HEK293T (cell line): ENCODE measurements at regions not wholly inside any gene's neighbourhood (a gene's known extent, or its start where the extent isn't known, plus 50 kb on each side); places are given as distances from the start of the nearest gene placed in this dataset.

Experiments used
- BHLHE40 ChIP-seq: fragments of 450-650 bp; IDR thresholded peaks from 2 replicates; pipeline ENCODE4 v1.6.1; 2016; ENCODE audit warnings: mild to moderate bottlenecking, moderate library complexity, borderline replicate concordance
- ELF4 ChIP-seq: fragments of 450-650 bp; IDR thresholded peaks from 2 replicates; pipeline ENCODE4 v1.6.1; 2017; ENCODE audit warnings: antibody characterized with exemption
- FOXA1 ChIP-seq: fragments of 450-650 bp; IDR thresholded peaks from 2 replicates; pipeline ENCODE4 v1.6.1; 2016; ENCODE audit warnings: mild to moderate bottlenecking
- FOXK2 ChIP-seq: fragments of 450-650 bp; IDR thresholded peaks from 2 replicates; pipeline ENCODE4 v1.6.1; 2016; ENCODE audit warnings: mild to moderate bottlenecking
- FOXM1 ChIP-seq: fragments of 450-650 bp; IDR thresholded peaks from 2 replicates; pipeline ENCODE4 v1.6.1; 2017; ENCODE audit warnings: mild to moderate bottlenecking, borderline replicate concordance
- L3MBTL2 ChIP-seq: fragments of 450-650 bp; conservative IDR thresholded peaks from 2 replicates; pipeline ENCODE4 v1.6.1; 2016; ENCODE audit warnings: mild to moderate bottlenecking
- LEF1 ChIP-seq: fragments of 450-650 bp; IDR thresholded peaks from 2 replicates; pipeline ENCODE4 v1.6.1; 2017; ENCODE audit warnings: mild to moderate bottlenecking, borderline replicate concordance
- SP1 ChIP-seq: fragments of 450-650 bp; IDR thresholded peaks from 2 replicates; pipeline ENCODE4 v1.6.1; 2017
- TARDBP ChIP-seq: fragments of 450-650 bp; IDR thresholded peaks from 2 replicates; pipeline ENCODE4 v1.6.1; 2016
- ZNF384 ChIP-seq: fragments of 450-650 bp; IDR thresholded peaks from 2 replicates; pipeline ENCODE4 v1.6.1; 2016
- TF ChIP-seq, protein P1 (sequence below): fragments of 450-650 bp; IDR thresholded peaks from 2 replicates; pipeline ENCODE4 v1.6.1; 2016

DNA sequence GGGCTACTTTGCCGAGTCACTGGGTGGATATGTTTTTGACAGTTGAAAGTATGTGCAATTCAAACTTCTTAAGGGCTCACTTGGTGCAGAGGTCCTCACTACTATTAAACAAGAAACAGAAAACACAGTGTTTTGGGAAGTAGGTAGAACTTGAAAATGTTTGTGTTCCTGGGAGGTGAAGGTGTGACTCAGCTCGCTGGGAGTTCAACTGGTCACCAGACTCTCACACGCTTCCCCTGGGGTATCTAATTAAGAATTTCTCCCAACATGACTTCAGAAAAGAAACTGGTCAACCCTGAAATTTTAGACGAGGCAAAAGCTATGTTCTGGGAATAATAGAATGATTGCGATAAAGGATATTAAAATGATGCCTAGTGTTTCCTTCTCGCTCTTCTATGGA, 1039.8 kb upstream of the SEMA6D start:
- no peak for TF ChIP-seq TARDBP
- no peak for TF ChIP-seq FOXA1
- TF ChIP-seq, protein P1, sequence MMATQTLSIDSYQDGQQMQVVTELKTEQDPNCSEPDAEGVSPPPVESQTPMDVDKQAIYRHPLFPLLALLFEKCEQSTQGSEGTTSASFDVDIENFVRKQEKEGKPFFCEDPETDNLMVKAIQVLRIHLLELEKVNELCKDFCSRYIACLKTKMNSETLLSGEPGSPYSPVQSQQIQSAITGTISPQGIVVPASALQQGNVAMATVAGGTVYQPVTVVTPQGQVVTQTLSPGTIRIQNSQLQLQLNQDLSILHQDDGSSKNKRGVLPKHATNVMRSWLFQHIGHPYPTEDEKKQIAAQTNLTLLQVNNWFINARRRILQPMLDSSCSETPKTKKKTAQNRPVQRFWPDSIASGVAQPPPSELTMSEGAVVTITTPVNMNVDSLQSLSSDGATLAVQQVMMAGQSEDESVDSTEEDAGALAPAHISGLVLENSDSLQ: no peak
- no peak for TF ChIP-seq BHLHE40
- TF ChIP-seq L3MBTL2: no peak
- no peak for TF ChIP-seq ELF4
- TF ChIP-seq LEF1: no peak
- TF ChIP-seq FOXK2: no peak
- TF ChIP-seq FOXM1: no peak
- TF ChIP-seq SP1: no peak
- TF ChIP-seq ZNF384: no peak
